Spinal cord (tissue), 9 donors: ENCODE measurements at regions not wholly inside any gene's neighbourhood (a gene's known extent, or its start where the extent isn't known, plus 50 kb on each side); places are given as distances from the start of the nearest gene placed in this dataset.

Experiments
- DNase-seq, 6 donors: peaks; one replicate each; pipeline versions ENCODE4 v3.0.0 to v3.0.0-alpha.2; 2013 to 2015; ENCODE audit warnings: low spot score in 6 of 6, low read depth in 4 of 6
- H3K27ac ChIP-seq: one replicate; pipeline ENCODE4 v1.5.1; 2013; ENCODE audit warnings: low read depth, low read length, control low read depth
- H3K27me3 ChIP-seq: one replicate; pipeline ENCODE4 v1.6.1; 2013; ENCODE audit warnings: low read length; ENCODE audit not compliant: control insufficient read depth, insufficient read depth
- H3K36me3 ChIP-seq: one replicate; pipeline ENCODE4 v1.6.1; 2013; ENCODE audit warnings: low read length; ENCODE audit not compliant: control insufficient read depth, insufficient read depth
- H3K4me1 ChIP-seq: one replicate; pipeline ENCODE4 v1.6.1; 2013; ENCODE audit warnings: low read length; ENCODE audit not compliant: control insufficient read depth, insufficient read depth
- H3K4me3 ChIP-seq: one replicate; pipeline ENCODE4 v1.5.1; 2013; ENCODE audit warnings: low read depth, low read length, control low read depth
- H3K9me3 ChIP-seq: one replicate; pipeline ENCODE4 v1.6.1; 2013; ENCODE audit warnings: low read length; ENCODE audit not compliant: control insufficient read depth, insufficient read depth
- WGBS: methylation state at CpG from one replicate; pipeline ENCODE4 v1.1.5; 2013; ENCODE audit warnings: missing lambda C conversion rate; ENCODE audit not compliant: insufficient coverage; 5-methylcytosine and 5-hydroxymethylcytosine counted together
- donor health status: healthy.

GRCh38 chr13:31060655-31061054 is 101.0 kb downstream of the HSPH1 start:
- DNase-seq, result no peak
- Histone ChIP-seq H3K36me3 (no peaks in the 10 kb centered on the region), H3K9me3 (no peaks in the 10 kb centered on the region), H3K27ac (no peak overlapping the region), H3K4me1 (no peaks in the 10 kb centered on the region), H3K4me3 (no peak overlapping the region), H3K27me3 (no peaks in the 10 kb centered on the region)
- 40% methylated on average over 2 of the region's 7 CpGs for WGBS

- WGBS, result 85% methylated on average over 2 of the region's 3 CpGs
- H3K9me3 ChIP-seq, result no peaks in the 10 kb centered on the region
- H3K27ac ChIP-seq, result no peak overlapping the region
- no peaks in the 10 kb centered on the region for H3K27me3 ChIP-seq
- no peak for DNase-seq
- no peak overlapping the region for H3K4me3 ChIP-seq
- no peaks in the 10 kb centered on the region for H3K36me3 ChIP-seq
- no peaks in the 10 kb centered on the region for H3K4me1 ChIP-seq
Measured at GRCh38 chr13:31060220-31060619, 101.5 kb downstream of the HSPH1 start.

- H3K9me3 ChIP-seq, result no peaks in the 10 kb centered on the region
- H3K4me1 ChIP-seq, result no peaks in the 10 kb centered on the region
- no peaks in the 10 kb centered on the region for H3K27me3 ChIP-seq
- DNase-seq, result no peak
- WGBS, result 98% methylated on average over 6 of the region's 9 CpGs
- H3K36me3 ChIP-seq, result no peaks in the 10 kb centered on the region
- H3K4me3 ChIP-seq, result no peak overlapping the region
- no peak overlapping the region for H3K27ac ChIP-seq
Measured at GRCh38 chr13:31057403-31058033, 104.2 kb downstream of the HSPH1 start.

- Histone ChIP-seq H3K27me3 (no peaks in the 10 kb centered on the region), H3K4me1 (no peaks in the 10 kb centered on the region), H3K9me3 (no peaks in the 10 kb centered on the region), H3K27ac (no peak overlapping the region), H3K36me3 (no peaks in the 10 kb centered on the region), H3K4me3 (no peak overlapping the region)
- 39% methylated on average over 9 of the region's 10 CpGs for WGBS
- DNase-seq, result peak in 1 of 6 donors; percentile 92
Measured at GRCh38 chr13:31056644-31057271, 104.9 kb downstream of the HSPH1 start.

- H3K9me3 ChIP-seq, result no peaks in the 10 kb centered on the region
- no peaks in the 10 kb centered on the region for H3K36me3 ChIP-seq
- WGBS, result 93% methylated on average over 5 of the region's 5 CpGs
- H3K27me3 ChIP-seq, result no peaks in the 10 kb centered on the region
- no peak for DNase-seq
- no peak overlapping the region for H3K4me3 ChIP-seq
- H3K27ac ChIP-seq, result no peak overlapping the region
- H3K4me1 ChIP-seq, result no peaks in the 10 kb centered on the region
Measured at GRCh38 chr13:31055589-31055988, 106.1 kb downstream of the HSPH1 start.

- Histone ChIP-seq H3K9me3 (no peaks in the 10 kb centered on the region), H3K4me1 (peaks cover 2% of the 10 kb centered on the region), H3K27ac (no peak overlapping the region), H3K4me3 (no peak overlapping the region), H3K27me3 (no peaks in the 10 kb centered on the region), H3K36me3 (no peaks in the 10 kb centered on the region)
- 94% methylated on average over 4 of the region's 4 CpGs for WGBS
- DNase-seq, result no peak
Measured at GRCh38 chr13:31054632-31055031, 107.1 kb downstream of the HSPH1 start.

- no peak for DNase-seq
- no peaks in the 10 kb centered on the region for H3K9me3 ChIP-seq
- whole genome bisulfite sequencing, result 98% methylated on average over 5 of the region's 6 CpGs
- no peak overlapping the region for H3K4me3 ChIP-seq
- H3K27ac ChIP-seq, result no peak overlapping the region
- peaks cover 2% of the 10 kb centered on the region for H3K4me1 ChIP-seq
- H3K36me3 ChIP-seq, result no peaks in the 10 kb centered on the region
- H3K27me3 ChIP-seq, result no peaks in the 10 kb centered on the region
Measured at GRCh38 chr13:31053896-31054295, 107.8 kb downstream of the HSPH1 start.

- H3K4me1 ChIP-seq, result peaks cover 2% of the 10 kb centered on the region
- no peaks in the 10 kb centered on the region for H3K9me3 ChIP-seq
- no peaks in the 10 kb centered on the region for H3K36me3 ChIP-seq
- DNase-seq, result no peak
- no peak overlapping the region for H3K4me3 ChIP-seq
- no peak overlapping the region for H3K27ac ChIP-seq
- WGBS, result 74% methylated on average over 7 of the region's 7 CpGs
- no peaks in the 10 kb centered on the region for H3K27me3 ChIP-seq
Measured at GRCh38 chr13:31053091-31053490, 108.6 kb downstream of the HSPH1 start.

GRCh38 chr13:31052478-31052877 is 109.2 kb downstream of the HSPH1 start:
- Histone ChIP-seq H3K4me3 (no peak overlapping the region), H3K27me3 (no peaks in the 10 kb centered on the region), H3K27ac (no peak overlapping the region), H3K36me3 (no peaks in the 10 kb centered on the region), H3K4me1 (peaks cover 2% of the 10 kb centered on the region), H3K9me3 (no peaks in the 10 kb centered on the region)
- DNase-seq, result no peak
- WGBS, result 85% methylated on average over 4 of the region's 8 CpGs

- peaks cover 6% of the 10 kb centered on the region for H3K4me1 ChIP-seq
- no peaks in the 10 kb centered on the region for H3K36me3 ChIP-seq
- H3K9me3 ChIP-seq, result no peaks in the 10 kb centered on the region
- WGBS, result 86% methylated on average over 7 of the region's 8 CpGs
- no peaks in the 10 kb centered on the region for H3K27me3 ChIP-seq
- no peak overlapping the region for H3K4me3 ChIP-seq
- no peak for DNase-seq
- H3K27ac ChIP-seq, result no peak overlapping the region
Measured at GRCh38 chr13:31051999-31052398, 109.7 kb downstream of the HSPH1 start.
